ENCODE measurements at regions not wholly inside any gene's neighbourhood (a gene's known extent, or its start where the extent isn't known, plus 50 kb on each side); places are given as distances from the start of the nearest gene placed in this dataset.

DNA sequence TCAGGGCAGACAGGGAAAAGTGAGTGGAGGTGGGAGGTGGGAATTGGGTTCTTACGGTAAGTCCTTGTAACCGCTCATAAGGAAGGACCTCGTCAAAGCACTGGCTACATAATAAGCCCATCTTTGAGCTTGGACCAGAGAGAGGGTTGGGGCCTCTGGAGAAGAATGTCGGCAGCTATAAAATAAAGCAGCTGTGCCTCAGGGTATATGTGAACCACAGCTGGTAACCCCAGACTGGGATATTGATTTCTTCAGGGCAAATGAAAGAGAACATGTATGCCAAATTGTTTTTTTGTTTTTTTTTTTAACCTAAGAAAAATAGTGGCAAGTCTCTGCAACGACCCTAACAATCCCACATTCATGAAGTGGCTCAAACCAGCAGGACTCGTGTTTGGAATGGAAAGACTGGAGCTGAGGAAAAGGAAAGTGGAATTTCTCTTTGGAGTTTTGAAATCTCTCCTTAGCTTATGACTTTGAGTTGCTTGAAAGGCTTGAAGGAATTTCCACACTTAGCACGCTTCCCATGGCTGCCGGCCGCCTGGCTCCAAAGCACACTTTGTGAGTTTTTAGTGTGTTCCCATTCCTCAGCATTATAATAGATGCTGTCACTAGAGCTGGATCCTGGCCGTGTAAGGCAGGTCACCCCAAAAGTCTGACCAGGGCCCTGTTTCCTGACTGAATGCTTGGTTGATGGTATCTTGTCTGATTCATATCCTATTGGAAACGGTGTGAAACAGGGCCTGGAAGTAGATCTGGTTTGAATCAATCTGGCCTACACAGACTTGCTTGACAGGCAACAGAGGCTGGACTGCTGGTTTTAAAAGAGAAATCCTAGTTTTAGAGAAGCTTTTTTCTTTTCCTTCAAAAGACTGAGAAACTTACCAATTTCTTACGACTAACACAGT, 244.7 kb downstream of the MSRB3 start:
- TF ChIP-seq CTCF (IDR thresholded peaks at IDR 0.05) (no peak), POLR2A (IDR thresholded peaks at IDR 0.05) (no peak), EP300 (IDR thresholded peaks at IDR 0.05) (no peak)
